Mammary epithelial cell (primary cell): ENCODE measurements at regions not wholly inside any gene's neighbourhood (a gene's known extent, or its start where the extent isn't known, plus 50 kb on each side); places are given as distances from the start of the nearest gene placed in this dataset.

Experiments used
- CTCF ChIP-seq, 2 donors: IDR thresholded peaks in 1 of 2; conservative IDR thresholded peaks in 1 of 2; 2 replicates each; pipeline ENCODE4 v1.5.1; 2011 to 2012; ENCODE audit warnings: inconsistent platforms in 2 of 2, low read length in 2 of 2, mild to moderate bottlenecking in 2 of 2, control low read depth in 1 of 2, low read depth in 1 of 2; ENCODE audit not compliant: insufficient read depth in 1 of 2; ENCODE audit errors: extremely low read depth in 1 of 2
- EZH2 ChIP-seq: IDR thresholded peaks from 2 replicates; pipeline ENCODE4 v1.6.1; 2012; ENCODE audit warnings: low read length, inconsistent platforms, borderline replicate concordance

GRCh38 chr22:48576333-48577013 lies 1251.2 kb downstream of the BRD1 start:
- TF ChIP-seq CTCF (conservative IDR thresholded peaks at IDR 0.05 in 1 of 2, IDR thresholded peaks at IDR 0.05 in 1 of 2; ENCODE audit: extremely low read depth in 1 of 2, insufficient read depth in 1 of 2, low read depth in 1 of 2, low read length in 2 of 2): no peak
- no peak for TF ChIP-seq EZH2
